ENCODE measurements at regions not wholly inside any gene's neighbourhood (a gene's known extent, or its start where the extent isn't known, plus 50 kb on each side); places are given as distances from the start of the nearest gene placed in this dataset.
"Not testable (repeated sequence)": the region's sequence is repeated elsewhere in the genome, so short reads cannot be mapped to it uniquely, and the experiment has no call there.

GRCh38 chrX:138859421-138859820, 147.9 kb upstream of the FGF13 start:
- DNase-seq (ENCODE audit: low spot score) = peak; percentile 11

GRCh38 chrX:138858951-138859350, 147.4 kb upstream of the FGF13 start:
- DNase-seq (ENCODE audit: low spot score) = peak; percentile 8

DNA sequence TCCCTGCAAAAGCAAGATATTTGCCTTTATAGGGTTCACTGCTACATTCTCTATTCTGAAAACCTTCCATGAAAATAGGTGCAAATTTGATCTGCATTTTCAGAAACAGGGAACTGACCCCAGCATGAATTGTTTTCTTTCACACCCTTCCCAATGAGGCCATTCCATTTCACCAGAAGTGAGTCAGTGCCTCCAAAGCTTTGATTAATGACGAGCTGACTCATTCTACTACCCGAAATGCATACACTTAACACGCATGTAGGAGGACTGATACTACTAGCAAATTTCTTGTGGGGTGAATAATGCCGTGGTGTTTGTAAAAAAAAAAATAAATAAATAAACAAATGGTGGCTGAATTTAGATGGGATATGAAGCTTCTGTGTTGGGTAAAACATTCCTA, 146.9 kb upstream of the FGF13 start:
- peak; percentile 54 for DNase-seq (ENCODE audit: low spot score)

- DNase-seq (ENCODE audit: low spot score) = peak; percentile 8
Measured at GRCh38 chrX:138856881-138857604, 145.5 kb upstream of the FGF13 start.

DNA sequence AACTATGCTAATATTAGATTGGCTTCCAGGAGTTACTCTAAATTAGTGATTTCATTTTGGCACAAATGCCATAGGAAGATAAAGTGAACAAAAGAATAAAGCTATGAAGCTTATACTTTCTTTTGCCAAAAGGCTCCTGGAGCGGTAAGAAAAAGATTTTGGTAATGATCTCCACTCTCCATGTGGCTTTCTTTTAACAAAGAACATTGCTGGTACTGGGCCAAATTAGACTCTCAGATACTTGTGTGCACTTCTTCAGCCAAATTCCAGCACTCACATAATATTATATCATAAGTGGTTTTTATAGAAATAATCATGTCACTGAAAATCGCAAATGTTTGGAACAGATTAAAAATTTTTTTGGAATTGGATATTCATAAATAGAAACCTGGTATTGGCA, 142.4 kb upstream of the FGF13 start:
- DNase-seq (ENCODE audit: low spot score) = no peak

- no peak for DNase-seq (ENCODE audit: low spot score)
Measured at GRCh38 chrX:138849521-138849920, 138.0 kb upstream of the FGF13 start.

DNA sequence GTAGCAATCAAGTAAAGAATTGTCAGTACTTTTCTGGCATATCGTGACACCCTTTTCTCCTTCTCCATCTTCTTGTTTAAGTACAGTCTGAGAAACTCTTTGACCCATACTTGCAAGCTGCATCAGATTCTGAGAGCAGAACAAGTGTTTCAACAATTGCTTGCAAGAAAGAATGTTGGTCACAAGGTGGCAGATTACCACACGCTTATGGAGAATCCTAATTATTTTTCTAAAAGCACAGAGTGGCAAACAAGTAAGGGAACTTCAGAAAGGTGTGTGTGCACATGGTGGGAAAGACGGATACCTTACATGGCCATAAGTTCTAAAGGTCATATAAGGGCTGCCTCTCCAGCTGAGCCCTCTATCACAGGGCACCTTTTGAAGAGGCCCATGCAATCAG, 136.4 kb upstream of the FGF13 start:
- DNase-seq (ENCODE audit: low spot score) = peak; percentile 24

- DNase-seq (ENCODE audit: low spot score) = no peak
Measured at GRCh38 chrX:138845786-138846185, 134.3 kb upstream of the FGF13 start.

DNA sequence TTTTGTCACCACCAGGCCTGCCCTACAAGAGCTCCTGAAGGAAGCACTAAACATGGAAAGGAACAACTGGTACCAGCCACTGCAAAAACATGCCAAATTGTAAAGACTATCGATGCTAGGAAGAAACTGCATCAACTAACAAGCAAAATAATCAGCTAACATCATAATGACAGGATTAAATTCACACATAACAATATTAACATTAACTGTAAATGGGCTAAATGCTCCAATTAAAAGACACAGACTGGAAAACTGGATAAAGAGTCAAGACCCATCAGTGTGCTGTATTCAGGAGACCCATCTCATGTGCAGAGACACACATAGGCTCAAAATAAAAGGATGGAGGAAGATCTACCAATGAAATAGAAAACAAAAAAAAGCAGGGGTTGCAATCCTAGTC, 95.9 kb upstream of the FGF13 start:
- not testable (repeated sequence) for DNase-seq (ENCODE audit: low spot score)

DNA sequence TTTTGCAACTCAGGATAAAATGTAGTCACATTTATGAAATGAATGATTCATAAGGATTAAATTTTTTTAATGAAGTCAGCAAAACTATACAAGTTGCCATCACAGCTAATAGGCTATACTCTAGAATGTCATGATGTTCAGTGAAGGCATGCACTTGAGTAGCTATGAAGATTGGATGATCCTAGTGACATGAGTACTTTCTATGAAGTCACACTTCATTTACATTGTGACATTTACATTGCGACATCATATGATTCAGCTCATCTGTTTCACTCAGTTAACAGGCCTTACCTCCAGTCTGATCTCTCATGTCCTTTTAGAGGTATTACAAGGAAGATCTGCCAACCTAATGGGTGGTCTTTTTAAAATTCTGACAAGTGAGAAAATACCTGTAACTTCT, 82.7 kb upstream of the FGF13 start:
- DNase-seq (ENCODE audit: low spot score) = no peak

DNA sequence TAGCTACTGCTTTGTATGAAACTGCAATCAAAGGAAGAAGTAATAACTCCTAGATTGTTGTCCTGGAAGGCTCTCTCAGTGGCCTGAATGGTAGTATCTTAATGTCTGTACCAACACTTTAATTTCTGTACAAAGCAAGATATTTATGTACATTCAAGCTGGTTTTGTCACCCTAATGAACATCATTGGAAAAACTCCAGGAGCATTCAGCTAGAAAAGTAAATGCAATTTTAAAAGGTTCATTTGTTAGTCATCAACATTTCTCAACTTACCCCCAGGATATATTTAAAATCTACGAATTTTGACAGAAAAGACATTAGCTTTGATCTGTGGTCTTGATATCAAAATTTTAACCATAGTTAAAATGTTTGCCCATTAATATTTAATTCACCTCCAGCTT, 80.0 kb upstream of the FGF13 start:
- no peak for DNase-seq (ENCODE audit: low spot score)

DNA sequence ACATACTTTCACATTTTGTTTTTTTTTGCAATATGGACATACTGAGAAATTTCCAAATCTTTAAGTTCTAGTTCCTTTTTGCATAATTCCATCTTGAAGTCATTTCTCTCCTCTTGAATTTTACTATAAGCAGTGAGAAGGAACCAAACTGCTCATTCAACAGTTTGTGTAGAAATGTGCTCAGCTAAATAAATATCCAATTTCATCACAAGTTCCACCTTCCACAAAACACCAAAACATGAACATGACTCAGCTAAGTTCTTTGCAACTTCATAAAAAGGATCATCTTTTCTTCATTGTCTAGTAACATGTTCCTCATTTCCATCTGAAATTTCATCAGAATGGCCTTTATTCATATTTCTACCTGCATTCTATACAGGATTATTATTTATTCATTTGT, 77.3 kb upstream of the FGF13 start:
- DNase-seq (ENCODE audit: low spot score) = no peak

GRCh38 chrX:138778576-138778909, 67.0 kb upstream of the FGF13 start:
- not testable (repeated sequence) for DNase-seq (ENCODE audit: low spot score)

DNA sequence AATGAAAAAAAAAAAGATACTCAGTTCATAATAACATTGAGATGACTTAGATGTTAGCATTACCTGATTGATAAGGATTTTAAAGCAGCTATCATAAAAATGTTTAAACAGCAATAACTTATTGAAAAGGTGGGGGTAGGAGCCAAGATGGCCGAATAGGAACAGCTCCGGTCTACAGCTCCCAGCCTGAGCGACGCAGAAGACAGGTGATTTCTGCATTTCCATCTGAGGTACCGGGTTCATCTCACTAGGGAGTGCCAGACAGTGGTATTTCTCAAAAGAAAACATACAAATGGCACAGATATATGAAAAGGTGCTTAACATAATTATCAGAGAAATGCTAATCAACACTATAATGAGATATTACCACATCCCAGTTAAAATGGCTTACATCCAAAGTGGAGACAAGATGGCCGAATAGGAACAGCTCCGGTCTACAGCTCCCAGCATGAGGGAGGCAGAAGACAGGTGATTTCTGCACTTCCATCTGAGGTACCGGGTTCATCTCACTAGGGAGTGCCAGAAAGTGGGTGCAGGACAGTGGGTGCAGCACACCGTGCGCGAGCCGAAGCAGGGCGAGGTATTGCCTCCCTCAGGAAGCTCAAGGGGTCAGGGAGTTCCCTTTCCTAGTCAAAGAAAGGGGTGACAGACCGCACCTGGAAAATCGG, 66.5 kb upstream of the FGF13 start:
- not testable (repeated sequence) for DNase-seq (ENCODE audit: low spot score)

- DNase-seq (ENCODE audit: low spot score) = no peak
Measured at GRCh38 chrX:138777230-138777629, 65.7 kb upstream of the FGF13 start.

- peak; percentile 29 for DNase-seq (ENCODE audit: low spot score)
Measured at GRCh38 chrX:138775517-138775916, 64.0 kb upstream of the FGF13 start.

DNA sequence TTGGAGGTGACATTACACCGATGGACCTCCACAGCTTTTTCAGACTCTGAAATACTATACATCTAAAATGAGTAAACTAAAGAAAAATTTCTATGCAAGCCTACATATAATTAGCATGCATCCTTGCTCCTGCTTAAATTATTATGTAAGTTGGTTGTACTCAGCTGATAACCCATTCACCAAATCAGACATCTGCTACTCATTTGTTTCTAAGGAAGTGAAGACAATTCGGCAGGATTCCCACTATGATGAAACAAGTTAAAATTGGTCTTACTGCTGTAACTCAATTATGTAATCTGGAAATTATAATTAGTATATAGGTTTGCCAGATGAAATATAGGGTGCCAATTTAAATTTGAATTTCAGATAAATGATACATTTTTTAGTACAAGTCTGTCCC, 59.5 kb upstream of the FGF13 start:
- no peak for DNase-seq (ENCODE audit: low spot score)

DNA sequence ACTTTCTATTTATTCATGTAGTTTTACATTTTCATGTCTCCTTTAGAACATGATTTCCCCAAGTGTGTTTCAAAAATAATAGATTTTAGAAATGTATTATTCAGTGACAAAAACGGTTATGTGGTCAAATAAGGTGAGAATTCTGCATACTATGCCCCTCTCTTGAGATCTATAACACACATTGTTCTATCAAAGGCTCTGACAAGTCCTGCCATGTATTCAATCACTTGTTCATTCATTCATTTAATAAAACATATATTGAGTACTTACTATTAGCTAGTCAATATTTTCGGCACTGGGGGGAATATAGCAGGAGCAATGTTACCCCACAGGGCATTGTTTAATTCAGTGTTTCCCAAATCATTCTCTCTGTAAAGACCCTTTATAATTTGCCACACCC, 58.4 kb upstream of the FGF13 start:
- no peak for DNase-seq (ENCODE audit: low spot score)

GRCh38 chrX:138765051-138765450, 53.5 kb upstream of the FGF13 start:
- DNase-seq (ENCODE audit: low spot score) = peak; percentile 52

- DNase-seq (ENCODE audit: low spot score) = no peak
Measured at GRCh38 chrX:138763761-138764160, 52.2 kb upstream of the FGF13 start.

GRCh38 chrX:138761380-138761779, 49.9 kb upstream of the FGF13 start:
- DNase-seq (ENCODE audit: low spot score) = no peak

Data from AG20443 (cell line).